Mucosa of descending colon (tissue), 3 donors: ENCODE measurements at regions not wholly inside any gene's neighbourhood (a gene's known extent, or its start where the extent isn't known, plus 50 kb on each side); places are given as distances from the start of the nearest gene placed in this dataset.
"Not testable (repeated sequence)": the region's sequence is repeated elsewhere in the genome, so short reads cannot be mapped to it uniquely, and the experiment has no call there.

Experiments used
- ATAC-seq: fragments of 200-7000 bp; cut with Tn5 transposase; one replicate; pipeline ENCODE4 v1.9.1; 2020; ENCODE audit warnings: mild to moderate bottlenecking, moderate library complexity
- DNase-seq, 3 donors: peaks; one replicate each; pipeline ENCODE4 v3.0.0-alpha.2; 2020
- H3K36me3 ChIP-seq: fragments of 200-600 bp; one replicate; pipeline ENCODE4 v1.8.0; 2021; ENCODE audit warnings: low read depth, mild to moderate bottlenecking
- H3K4me1 ChIP-seq: fragments of 200-600 bp; one replicate; pipeline ENCODE4 v1.8.0; 2021; ENCODE audit warnings: low read depth, mild to moderate bottlenecking
- H3K4me3 ChIP-seq: fragments of 200-600 bp; one replicate; pipeline ENCODE4 v1.8.0; 2021; ENCODE audit warnings: mild to moderate bottlenecking
- H3K9me3 ChIP-seq: fragments of 200-600 bp; one replicate; pipeline ENCODE4 v1.8.0; 2021; ENCODE audit warnings: mild to moderate bottlenecking
- intact Hi-C, 2 donors: fragments of 100-400 bp; cut with DNase I in 1 of 2; cut with micrococcal nuclease in 1 of 2; formaldehyde crosslinking; loops; one replicate each; pipeline versions ENCODE4 v1.11.0 to v1.11.1; 2022; cut with DNase I, micrococcal nuclease
- TF ChIP-seq, protein P1 (sequence below): fragments of 200-600 bp; IDR thresholded peaks from one replicate; pipeline ENCODE4 v1.8.0; 2022; ENCODE audit warnings: antibody characterized with exemption, mild to moderate bottlenecking
- donor health status: DM: no; HTN: no; CAD: no; lungs with moderate emphysema.
- donor health status: DM: no; HTN: no; CAD: no.
- donor health status: DM: no; HTN: yes; CAD: no.

DNA sequence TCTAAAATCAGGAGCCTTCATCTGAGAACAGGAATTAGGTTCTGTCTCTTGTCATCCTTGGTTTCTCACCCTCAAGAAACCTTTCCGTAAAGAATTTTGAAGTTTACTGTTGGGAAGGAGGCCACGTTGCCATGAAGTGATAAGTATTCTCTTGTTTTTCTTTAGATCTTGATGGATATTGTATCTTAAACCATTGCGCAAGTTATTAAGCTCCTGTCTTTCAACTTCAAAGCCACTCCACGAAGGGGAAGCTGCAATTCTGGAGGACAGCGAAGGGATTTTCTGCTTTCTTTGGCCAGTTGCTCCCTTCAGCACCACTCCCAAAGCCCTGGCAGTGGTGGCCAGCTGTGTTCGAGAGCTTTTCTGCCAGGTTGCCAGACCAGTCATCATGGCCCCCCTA is 198.1 kb upstream of the EXOC2 start:
- no peaks in the 10 kb centered on the region for H3K4me1 ChIP-seq
- no peak for ATAC-seq
- no peak for DNase-seq
- intact Hi-C loops = no loop called here
- no peaks in the 10 kb centered on the region for H3K36me3 ChIP-seq
- TF ChIP-seq, protein P1, sequence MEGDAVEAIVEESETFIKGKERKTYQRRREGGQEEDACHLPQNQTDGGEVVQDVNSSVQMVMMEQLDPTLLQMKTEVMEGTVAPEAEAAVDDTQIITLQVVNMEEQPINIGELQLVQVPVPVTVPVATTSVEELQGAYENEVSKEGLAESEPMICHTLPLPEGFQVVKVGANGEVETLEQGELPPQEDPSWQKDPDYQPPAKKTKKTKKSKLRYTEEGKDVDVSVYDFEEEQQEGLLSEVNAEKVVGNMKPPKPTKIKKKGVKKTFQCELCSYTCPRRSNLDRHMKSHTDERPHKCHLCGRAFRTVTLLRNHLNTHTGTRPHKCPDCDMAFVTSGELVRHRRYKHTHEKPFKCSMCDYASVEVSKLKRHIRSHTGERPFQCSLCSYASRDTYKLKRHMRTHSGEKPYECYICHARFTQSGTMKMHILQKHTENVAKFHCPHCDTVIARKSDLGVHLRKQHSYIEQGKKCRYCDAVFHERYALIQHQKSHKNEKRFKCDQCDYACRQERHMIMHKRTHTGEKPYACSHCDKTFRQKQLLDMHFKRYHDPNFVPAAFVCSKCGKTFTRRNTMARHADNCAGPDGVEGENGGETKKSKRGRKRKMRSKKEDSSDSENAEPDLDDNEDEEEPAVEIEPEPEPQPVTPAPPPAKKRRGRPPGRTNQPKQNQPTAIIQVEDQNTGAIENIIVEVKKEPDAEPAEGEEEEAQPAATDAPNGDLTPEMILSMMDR = no peak
- H3K4me3 ChIP-seq = no peak overlapping the region
- H3K9me3 ChIP-seq = no peaks in the 10 kb centered on the region

DNA sequence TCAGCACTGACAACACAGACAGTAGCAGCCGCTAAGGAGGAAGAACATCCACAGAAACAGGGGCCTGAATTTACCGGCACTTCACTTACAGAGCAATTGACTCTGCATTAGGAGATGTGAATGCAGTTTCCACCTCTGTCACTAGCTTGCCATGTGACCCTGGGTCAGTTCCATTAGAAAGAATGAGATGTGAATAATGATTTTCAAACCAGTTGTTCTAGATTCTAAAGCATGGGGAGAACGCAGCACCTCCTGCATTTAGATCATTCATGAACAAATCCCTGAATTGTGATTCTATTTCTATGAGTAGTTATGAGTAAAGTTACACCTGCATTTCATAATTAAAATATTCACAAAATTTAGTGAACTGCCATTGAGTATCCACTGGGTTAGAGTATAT is 197.3 kb upstream of the EXOC2 start:
- DNase-seq = no peak

DNA sequence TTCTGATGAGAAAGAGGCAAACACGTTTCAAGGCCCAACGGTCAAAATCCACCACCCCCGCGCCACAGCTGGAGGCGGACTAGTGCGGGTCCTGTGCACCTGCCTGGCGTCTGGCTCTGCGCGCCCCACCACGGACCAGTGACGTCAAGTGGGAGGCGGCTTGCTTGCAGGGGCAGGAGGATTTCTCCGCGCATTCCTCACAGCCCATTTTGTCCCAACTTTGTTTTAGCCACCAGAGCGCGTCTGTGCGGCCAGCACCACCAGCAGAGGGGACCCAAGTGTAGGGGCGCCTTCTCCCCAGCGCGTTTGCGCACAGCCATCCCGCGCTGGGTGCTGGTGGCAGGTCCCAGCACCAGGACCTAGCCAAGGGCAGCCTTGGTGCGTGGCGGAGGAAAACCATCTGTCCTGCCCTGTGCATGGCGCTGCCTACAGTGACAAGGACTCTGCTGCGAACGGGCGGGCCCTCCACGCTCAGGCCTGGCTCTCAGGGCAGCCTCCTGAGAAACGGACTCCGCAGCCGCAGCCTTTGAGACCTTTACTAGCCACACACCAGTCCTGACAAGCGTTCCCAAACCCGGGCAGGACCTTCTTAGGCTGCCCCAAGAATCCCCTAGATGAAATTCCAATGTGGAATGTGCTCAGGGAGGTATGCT is 194.8 kb upstream of the EXOC2 start:
- intact Hi-C loops = no loop called here
- H3K4me3 ChIP-seq = no peak overlapping the region
- H3K9me3 ChIP-seq = no peaks in the 10 kb centered on the region
- no peaks in the 10 kb centered on the region for H3K36me3 ChIP-seq
- peaks cover 12% of the 10 kb centered on the region for H3K4me1 ChIP-seq
- ATAC-seq (no peak), DNase-seq (peak in 1 of 3 donors; percentile 31)
- TF ChIP-seq, protein P1 = no peak

More for the DNA sequence above, 197.3 kb upstream of the EXOC2 start:
- Histone ChIP-seq H3K4me1 (no peaks in the 10 kb centered on the region), H3K9me3 (no peaks in the 10 kb centered on the region), H3K36me3 (no peaks in the 10 kb centered on the region), H3K4me3 (no peak overlapping the region)
- TF ChIP-seq, protein P1 = no peak
- intact Hi-C loops = no loop called here
- no peak for ATAC-seq

DNA sequence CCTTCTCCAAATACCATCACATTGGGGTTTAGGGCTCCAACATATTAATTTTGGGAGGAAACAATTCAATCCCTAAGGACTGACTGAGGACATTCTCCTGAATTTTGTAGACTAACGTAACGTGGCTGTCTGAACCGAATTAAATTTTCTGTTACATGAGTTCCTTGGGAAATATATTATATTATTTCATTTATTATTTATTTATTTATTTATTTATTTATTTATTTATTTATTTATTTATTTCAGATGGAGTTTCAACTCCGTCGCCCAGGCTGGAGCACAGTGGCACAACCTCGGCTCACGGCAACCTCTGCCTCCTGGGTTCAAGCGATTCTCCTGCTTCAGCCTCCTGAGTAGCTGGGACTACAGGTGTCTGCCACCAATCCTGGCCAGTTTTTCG is 193.2 kb upstream of the EXOC2 start:
- intact Hi-C loops = not testable (repeated sequence)

DNA sequence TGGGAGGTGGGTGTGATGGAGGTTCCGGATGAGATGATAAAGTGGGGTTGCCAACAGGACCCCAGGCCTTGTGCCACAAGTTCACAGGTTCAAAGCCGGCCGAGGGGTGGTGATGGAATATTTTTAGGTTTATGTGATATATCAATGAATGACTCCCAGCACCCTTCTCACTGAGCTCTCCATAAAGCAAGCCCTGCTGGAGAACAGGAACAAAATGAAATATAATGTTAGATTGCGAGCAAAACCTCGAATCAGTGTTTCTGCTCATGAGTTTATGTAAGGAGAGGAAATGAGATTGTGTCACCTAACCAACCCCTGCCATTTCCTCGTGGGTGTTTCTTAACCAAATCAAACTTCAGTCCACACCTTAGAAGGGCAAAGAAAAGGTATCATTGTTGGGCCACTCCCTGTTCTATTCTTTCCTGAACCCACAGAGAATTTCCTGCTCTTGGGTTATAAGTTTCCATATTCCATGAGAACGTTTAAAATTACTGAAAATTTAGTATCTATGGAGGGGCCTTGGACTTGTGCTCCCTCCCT is 192.2 kb upstream of the EXOC2 start:
- H3K4me1 ChIP-seq = peaks cover 12% of the 10 kb centered on the region
- no peak overlapping the region for H3K4me3 ChIP-seq
- ATAC-seq (peak; percentile 93), DNase-seq (peak in 2 of 3 donors; percentile 42 to 64)
- no peaks in the 10 kb centered on the region for H3K9me3 ChIP-seq
- intact Hi-C loops = no loop called here
- TF ChIP-seq, protein P1 = no peak
- no peaks in the 10 kb centered on the region for H3K36me3 ChIP-seq

More for the DNA sequence above, 193.2 kb upstream of the EXOC2 start:
- not testable (repeated sequence) for H3K4me3 ChIP-seq, ATAC-seq, H3K36me3 ChIP-seq, H3K9me3 ChIP-seq, DNase-seq
- peaks cover 12% of the 10 kb centered on the region for H3K4me1 ChIP-seq

GRCh38 chr6:884570-884969 is 191.6 kb upstream of the EXOC2 start:
- no peaks in the 10 kb centered on the region for H3K36me3 ChIP-seq
- intact Hi-C loops = no loop called here
- H3K9me3 ChIP-seq = no peaks in the 10 kb centered on the region
- ATAC-seq (peak; percentile 80), DNase-seq (peak in 1 of 3 donors; percentile 41)
- H3K4me3 ChIP-seq = no peak overlapping the region
- TF ChIP-seq, protein P1 = no peak
- peaks cover 12% of the 10 kb centered on the region for H3K4me1 ChIP-seq
